ENCODE measurements at regions not wholly inside any gene's neighbourhood (a gene's known extent, or its start where the extent isn't known, plus 50 kb on each side); places are given as distances from the start of the nearest gene placed in this dataset.
A peak's percentile ranks its signal among the peaks of the same experiment; 100 is the strongest.
"Not testable (repeated sequence)": the region's sequence is repeated elsewhere in the genome, so short reads cannot be mapped to it uniquely, and the experiment has no call there.

- H3K4me3 ChIP-seq (ENCODE audit: low read depth, low read length), result no peak overlapping the region
Observed at GRCh38 chr9:74413876-74414275, 83.3 kb upstream of the RORB start.

GRCh38 chr9:74414325-74414724 lies 82.8 kb upstream of the RORB start:
- no peak for DNase-seq (ENCODE audit: low read depth)
- TF ChIP-seq CTCF (IDR thresholded peaks at IDR 0.05; ENCODE audit: insufficient read depth, low read depth, low read length, missing control alignments), result no peak
- no peak overlapping the region for H3K4me3 ChIP-seq (ENCODE audit: low read depth, low read length)

More at GRCh38 chr9:74413876-74414275, 83.3 kb upstream of the RORB start:
- no peak for TF ChIP-seq CTCF (IDR thresholded peaks at IDR 0.05; ENCODE audit: insufficient read depth, low read depth, low read length, missing control alignments)
- DNase-seq (ENCODE audit: low read depth), result no peak

- TF ChIP-seq CTCF (IDR thresholded peaks at IDR 0.05; ENCODE audit: insufficient read depth, low read depth, low read length, missing control alignments), result no peak
- peak; percentile 1 for DNase-seq (ENCODE audit: low read depth)
- no peak overlapping the region for H3K4me3 ChIP-seq (ENCODE audit: low read depth, low read length)
Observed at GRCh38 chr9:74415995-74416394, 81.1 kb upstream of the RORB start.

- not testable (repeated sequence) for DNase-seq (ENCODE audit: low read depth); H3K4me3 ChIP-seq (ENCODE audit: low read depth, low read length)
Observed at GRCh38 chr9:74424488-74424887, 72.6 kb upstream of the RORB start.

GRCh38 chr9:74431467-74431866 lies 65.7 kb upstream of the RORB start:
- DNase-seq (ENCODE audit: low read depth), result no peak
- no peak for TF ChIP-seq CTCF (IDR thresholded peaks at IDR 0.05; ENCODE audit: insufficient read depth, low read depth, low read length, missing control alignments)
- no peak overlapping the region for H3K4me3 ChIP-seq (ENCODE audit: low read depth, low read length)

- no peak for DNase-seq (ENCODE audit: low read depth)
- TF ChIP-seq CTCF (IDR thresholded peaks at IDR 0.05; ENCODE audit: insufficient read depth, low read depth, low read length, missing control alignments), result no peak
- H3K4me3 ChIP-seq (ENCODE audit: low read depth, low read length), result no peak overlapping the region
Observed at GRCh38 chr9:74443036-74443750, 53.9 kb upstream of the RORB start.

GRCh38 chr9:74444369-74444768 lies 52.8 kb upstream of the RORB start:
- no peak for DNase-seq (ENCODE audit: low read depth)
- H3K4me3 ChIP-seq (ENCODE audit: low read depth, low read length), result no peak overlapping the region
- no peak for TF ChIP-seq CTCF (IDR thresholded peaks at IDR 0.05; ENCODE audit: insufficient read depth, low read depth, low read length, missing control alignments)
